HUDEP-2 (cell line): ENCODE measurements at regions not wholly inside any gene's neighbourhood (a gene's known extent, or its start where the extent isn't known, plus 50 kb on each side); places are given as distances from the start of the nearest gene placed in this dataset.

Experiments used
- DNase-seq, 76 experiments: peaks; one replicate each; lab custom pipeline; 2025; ENCODE audit not compliant: unreplicated experiment in 76 of 76; lab: John Stamatoyannopoulos, UW

DNA sequence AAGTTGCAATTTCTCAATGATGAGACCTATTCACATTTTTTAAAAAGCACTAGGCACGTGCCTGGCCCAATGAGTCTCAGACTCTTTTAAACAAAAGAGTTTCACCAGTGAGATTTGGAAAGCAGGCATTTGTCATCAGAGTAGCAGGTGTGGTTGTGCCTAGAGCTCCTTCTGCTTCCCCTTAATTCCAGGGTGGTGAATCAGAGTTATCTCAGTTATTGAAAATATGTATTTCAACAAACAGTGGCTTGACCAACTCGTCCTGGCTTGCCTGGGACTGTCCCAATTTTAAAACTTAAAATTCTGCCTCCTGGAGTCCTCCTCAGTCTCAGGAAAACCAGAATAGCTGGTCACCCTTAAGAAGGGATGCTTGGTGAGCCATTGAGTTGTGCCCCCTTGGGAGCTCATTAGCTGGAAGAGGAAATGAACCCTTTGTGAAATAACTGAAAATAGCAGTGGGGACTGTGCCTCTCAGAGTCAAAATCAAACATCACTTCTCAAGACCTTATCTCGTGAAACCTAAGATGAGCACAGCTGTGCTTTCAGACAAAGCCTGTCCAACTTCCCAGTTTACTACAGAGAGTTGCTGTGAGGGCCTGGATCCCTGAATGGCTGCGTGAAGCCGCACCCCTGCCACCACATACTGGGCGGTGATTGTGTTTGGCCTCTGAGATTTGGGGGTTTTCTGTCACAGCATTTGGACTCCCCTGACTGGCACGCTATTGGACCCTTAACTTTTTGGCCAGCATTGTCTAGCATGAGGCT, 116.3 kb downstream of the ANKRD60 start:
- no peak for DNase-seq

DNA sequence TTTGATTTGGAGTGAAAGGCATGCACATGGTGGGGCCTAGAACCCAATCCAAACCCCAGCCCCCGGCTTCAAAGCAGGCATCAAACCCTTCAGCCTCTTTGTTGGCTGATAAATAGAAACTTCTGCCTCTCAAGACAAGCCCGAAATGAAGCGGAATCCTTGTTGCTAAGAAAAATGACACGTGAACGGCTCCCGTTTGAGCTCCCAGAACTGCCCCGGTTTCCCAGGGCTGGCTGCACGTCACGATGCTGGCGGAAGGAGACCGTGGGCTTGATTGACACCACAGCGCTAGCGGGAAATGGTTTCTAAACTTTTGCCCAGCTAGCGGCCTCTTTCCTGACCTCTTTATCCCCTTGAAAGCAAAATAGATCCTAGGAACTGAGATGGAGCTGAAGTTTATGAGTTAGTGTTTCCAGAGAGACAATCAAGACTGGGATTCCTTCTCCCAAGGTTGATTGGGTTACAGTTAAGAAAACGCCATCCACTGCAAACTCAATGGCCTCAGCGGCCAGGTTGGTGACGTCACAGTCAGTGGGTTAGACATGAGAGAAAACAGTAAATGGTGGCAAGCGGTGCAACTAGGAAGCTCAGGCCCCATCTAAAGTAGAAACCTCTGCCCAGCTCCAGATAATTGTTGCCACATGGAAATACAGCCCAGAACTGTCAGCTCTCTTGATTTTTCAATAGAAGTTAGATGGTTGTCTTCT, 117.0 kb downstream of the ANKRD60 start:
- DNase-seq: no peak

DNA sequence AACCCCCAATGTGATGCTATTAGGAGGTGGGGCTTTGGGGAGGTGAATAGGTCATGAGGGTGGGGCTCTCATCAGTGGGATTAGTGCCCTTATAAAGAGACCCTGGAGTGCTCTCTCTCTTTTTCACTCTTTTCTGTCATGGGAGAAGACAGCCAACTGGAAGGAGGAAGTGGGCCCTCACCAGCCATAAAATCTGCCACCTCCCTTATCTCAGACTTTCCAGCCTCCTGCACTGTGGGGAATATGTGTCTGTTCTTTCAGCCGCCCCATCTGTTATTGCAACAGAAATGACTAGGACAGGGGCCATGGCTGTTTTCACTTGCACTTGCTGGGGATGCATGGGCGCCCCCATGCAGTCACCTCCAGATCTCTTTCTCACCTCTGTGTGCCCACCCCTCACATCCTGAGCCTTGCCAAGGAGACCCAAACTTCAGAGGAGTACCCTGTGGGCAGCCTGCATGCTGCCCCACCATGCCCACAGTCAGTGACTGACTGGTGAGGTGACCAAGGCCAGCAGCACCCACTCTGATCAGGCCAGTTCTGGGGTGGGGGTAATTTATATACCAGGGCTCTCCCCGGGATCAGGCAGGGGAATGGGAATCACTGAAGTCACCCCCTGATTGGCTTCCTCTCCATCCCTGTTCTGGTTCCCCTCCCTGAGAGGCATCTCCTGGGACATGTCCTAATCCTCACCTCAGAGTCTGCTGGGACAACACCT, 118.4 kb downstream of the ANKRD60 start:
- DNase-seq: no peak

DNA sequence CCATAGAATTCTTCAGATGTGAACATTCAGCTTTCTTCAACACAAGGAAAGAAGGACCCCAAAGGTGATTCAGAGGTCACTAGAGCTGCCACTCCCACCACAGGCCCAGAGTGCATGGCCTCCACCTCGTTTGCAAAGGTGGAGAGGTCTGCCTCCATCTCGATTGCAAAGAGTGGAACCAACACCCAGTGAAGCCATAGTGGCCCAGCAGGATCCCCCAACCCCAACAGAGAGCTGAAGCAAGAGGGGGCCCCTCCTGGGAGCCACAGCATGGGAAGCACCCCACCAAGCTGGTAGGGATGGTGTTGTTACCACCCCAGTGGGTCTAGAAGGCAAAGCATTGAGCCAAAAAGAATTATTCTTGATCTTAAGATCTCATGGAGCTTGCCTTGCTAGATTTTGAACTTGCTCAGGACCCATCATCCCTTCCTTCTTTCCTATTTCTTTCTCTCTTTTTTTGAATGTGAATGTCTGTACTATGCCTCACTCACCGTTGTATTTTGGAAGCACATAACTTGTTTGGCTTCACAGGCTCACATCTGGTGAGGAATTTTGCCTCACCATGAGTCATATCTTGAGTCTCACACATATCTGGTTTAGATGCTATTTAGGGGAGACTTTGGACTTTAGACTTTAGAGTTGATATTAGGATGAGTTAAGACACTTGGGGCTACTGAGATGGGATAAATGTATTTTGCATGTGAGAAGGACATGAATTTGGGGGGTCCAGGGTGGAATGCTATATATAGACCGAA, 119.2 kb downstream of the ANKRD60 start:
- DNase-seq: no peak

DNA sequence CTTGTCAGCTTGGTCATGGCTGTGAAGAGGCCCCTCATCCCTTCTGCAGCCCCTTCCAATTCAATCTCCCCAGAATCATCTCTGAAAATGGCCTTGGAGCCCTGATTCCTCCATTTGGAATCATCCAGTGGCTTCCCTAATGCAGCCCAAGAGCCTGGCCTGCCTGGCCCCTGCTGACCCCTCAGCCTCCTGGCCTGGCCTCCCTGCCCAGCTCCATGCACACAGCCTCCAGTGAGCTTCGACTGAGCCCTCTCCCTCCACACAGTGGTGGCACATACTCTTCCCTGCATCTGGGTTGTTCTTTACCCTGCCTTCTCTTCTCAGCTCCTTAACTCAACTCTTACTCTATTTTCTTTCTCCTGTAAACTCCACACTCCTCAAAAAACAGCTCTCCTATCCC, 120.9 kb downstream of the ANKRD60 start:
- no peak for DNase-seq

DNA sequence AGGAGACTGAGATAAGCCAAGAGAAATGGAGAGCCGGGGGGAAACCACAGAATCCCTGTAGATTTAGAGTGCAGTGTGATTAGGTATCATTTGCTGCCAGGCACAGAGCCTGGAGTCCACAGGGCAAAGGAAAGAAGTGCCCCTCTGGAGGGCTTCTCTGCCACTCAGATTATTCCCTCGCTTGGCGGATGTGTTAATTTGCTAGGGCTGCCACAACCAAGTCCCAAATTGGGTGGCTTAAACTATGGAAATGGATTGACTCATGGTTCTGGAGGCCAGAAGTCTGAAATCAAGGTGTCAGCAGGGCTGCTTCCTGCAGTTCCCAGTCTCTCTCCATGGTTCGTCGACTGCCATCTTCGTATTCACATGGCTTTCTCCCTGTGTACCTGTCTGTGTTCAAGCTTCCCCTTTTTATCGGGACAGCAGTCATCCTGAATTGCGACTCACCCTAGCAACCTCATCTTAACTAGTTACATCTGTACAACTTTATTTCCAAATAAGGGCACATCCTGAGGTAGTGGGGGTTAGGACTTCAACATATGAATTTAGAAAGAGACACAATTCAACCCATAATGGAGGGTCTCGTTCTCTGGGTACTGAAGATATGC, 122.2 kb downstream of the ANKRD60 start:
- DNase-seq: no peak

DNA sequence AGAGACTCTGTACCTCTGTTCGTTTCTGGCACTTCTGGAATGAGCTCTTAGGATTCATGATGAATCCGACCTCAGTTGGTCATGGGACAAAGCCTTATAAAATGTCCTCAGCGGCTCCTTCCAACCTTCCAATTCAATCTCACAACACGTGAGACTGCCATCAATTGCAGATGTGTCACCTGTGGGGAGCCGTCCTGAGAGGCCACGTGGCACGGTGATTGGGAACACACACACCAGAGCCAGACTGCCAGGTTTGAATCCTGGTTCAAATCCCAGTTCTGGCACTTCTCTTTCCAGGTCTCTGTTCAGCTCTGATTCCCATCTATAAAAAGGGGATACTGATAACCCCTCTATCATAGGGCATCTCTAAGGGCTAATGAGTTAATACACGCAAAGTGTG, 124.5 kb downstream of the ANKRD60 start:
- no peak for DNase-seq

DNA sequence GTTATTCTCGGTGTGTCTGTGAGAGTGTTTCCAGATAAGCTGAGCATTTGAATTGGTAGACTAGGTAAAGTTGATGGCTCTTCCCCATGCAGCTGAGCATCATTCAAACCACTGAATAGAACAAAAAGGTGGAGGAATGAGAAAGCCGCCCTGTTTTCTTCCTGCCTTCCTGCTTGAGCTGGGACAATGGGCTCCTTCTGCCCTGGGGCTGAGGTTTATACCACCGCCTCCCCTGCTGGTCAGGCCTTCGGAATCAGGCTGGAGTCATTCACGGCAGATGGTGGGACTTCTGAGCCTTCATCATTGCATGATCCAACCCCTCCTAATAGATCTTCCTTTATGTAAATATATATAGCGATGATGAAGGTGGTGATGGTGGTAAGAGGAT, 124.9 kb downstream of the ANKRD60 start:
- DNase-seq: no peak

DNA sequence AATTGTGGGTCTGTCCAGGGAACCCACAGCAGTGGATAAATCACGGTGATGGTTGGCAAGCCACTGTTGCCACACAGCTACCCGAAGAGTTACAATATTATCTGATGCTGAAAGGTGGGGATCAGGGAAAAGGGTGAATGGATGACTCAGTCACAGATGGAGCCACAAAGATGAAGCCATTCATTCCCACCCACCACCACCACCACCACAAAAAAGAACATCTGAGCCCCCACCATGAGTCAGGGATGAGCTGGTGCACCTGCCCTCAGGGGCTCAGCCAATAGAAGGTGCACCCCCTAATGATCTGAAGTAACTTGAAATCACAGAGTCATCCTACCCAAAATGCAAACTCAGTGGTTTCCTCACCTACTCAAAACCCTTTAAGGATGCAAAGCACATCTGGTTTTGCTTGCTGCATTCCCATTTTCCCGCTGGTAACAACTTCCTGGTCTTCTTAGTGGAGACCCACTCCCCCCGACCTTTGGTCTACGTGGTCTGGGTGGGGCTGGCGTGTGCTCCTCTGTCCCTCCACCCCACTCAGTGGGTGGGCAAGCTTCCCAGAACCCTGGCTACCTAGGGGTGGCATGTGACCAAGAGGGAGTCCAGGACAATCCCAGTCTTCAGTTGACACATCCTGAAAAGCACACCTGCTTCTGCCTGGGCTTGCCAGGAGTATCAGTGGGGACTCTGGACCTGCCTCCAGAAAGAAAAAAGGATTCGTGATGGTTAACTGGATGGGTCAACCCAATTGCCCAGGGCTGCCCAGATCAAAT, 125.5 kb downstream of the ANKRD60 start:
- DNase-seq: no peak

DNA sequence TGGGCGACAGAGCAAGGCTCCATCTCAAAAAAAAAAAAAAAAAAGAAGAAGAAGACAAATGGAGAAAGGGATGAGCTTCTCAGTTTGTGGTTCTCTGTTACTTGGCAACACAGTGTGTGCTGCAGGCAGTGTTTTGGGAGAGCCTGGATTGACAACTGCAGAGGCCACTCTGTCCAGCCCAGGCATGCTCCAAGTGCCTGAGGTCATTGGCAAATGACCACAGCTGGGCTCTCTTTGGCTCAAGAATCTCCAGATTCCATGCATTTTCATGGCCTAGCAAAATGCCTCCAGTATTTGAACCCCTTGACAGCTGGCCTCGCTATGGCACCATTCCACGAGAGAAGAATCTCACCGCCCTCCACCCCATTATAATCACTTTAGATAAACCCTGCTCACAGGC, 126.2 kb downstream of the ANKRD60 start:
- no peak for DNase-seq

DNA sequence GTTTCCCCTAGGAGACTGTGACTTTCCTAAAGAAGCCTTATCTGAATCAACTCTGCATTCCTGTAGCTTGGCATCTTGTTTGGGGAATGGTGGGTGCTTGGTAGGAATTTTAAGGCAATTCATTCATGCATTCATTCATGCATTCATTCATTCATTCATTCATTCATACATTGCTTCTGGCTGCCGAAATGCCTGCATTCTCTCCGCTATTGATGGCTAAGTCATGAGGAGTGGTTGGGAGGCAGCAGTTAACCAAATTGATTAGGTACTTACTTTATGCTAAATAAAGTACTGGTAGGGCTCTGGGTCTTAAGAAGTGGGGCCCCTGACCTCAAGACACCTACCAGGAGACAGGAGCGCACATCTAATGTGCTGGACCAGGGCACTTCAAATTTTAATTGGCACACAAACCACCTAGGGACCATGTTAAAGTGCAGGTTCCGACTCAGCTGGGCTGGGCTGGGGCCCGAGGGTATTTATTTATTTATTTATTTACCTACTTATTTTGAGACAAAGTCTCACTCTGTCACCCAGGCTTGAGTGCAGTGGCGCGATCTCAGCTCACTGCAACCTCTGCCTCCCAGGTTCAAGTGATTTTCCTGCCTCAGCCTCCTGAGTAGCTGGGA, 127.6 kb downstream of the ANKRD60 start:
- no peak for DNase-seq

DNA sequence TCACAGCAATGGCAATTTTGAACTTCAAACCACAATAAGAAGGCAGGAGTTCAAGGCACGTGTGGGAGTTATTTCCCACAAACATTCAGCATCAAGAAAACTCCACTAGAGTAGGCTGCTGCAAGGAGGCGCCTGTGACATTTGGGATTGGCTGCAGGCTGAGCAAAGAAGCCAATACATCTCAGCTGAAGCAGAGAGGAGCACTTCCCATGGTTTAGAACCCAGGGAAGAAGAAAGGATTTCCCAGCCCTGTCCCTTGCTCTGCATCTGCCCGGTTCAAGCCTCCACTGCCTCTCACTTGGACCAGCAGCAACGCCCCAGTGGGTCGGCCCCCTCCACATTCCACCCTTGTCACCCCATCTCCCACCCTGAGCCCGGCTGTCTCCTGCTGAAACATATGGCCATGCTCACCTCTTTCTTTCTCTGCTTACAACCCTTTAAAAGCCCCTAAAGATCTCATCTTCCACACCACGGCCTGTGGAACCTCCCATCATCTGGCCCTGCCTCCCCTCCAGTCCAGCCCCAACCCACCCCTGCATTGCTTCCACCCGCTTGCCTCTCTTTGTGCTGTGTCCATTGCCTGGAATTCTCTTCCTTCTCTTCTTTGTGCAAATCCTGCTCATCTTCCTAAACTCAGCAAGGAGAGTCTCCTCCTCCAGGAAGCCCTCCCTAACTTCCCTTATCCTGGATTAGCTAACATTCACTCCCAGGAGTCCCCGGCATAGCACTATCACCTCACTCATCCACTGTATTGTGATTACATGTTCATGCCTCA, 128.3 kb downstream of the ANKRD60 start:
- no peak for DNase-seq

DNA sequence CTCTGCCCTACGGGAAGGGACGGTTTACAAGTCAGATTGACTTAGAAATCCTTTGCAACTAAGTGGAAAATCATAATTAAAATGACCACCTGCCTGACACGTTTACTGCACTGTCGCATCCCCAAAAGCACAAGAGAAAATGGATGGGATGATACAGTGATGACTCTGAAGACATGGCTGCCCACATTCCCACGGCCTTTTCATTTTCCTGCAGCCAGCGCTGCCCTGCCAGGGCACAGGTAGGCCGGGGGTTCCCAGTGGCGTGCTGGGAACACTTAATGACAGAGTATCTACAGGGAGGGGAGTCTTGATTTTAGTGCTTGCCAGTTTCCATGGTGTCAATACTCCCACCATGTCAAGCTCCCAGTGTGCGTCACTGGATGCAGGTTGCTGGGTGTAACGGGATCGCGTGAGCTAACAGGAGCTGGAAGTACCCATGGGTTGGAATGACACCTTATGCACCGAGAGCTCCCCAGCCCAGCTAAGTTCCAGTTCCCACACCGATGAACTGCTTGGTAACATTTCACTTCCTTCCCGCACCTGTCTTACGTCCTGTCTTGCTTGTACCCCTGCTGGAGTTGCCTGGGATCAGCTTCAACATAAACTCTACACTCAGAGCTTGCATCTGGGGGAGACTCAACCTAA, 129.0 kb downstream of the ANKRD60 start:
- no peak for DNase-seq

DNA sequence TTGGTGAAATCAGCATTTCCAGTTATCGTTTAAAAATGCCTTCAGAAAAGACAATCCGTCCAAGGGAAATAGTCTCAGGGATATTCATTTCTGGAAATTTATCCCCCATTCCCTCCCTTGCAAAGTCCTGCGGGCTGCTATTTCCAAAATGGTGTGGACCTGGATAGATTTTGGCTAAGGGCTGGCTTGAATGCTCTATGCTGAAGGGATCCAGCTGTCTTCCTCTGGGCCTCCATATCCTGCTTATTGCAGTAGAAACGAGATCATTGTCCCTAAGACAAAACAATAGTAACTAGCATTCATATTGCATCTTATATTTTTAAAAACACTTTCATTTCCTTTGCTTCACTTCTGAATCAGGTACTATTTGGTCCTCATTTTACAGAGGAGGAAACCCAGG, 129.9 kb downstream of the ANKRD60 start:
- DNase-seq: no peak

DNA sequence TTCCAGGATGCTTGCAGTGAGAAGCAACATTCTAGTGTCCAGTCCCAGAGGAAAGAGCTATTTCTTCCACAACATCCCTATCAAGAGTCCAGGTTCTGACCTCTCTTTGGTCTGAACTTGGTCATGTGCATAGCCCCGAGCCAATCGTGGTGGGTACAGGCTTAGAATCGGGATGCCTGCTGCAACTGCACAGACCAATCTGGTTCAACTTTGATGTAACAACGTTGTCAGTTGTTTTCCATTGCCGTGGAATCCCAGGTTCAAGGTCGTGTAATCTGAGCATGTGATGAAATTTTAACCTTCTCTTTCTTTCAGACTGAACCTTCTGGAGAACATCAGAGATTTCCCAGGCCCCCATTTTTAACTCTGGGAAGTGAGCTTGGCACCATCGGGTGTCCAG, 130.5 kb downstream of the ANKRD60 start:
- no peak for DNase-seq

DNA sequence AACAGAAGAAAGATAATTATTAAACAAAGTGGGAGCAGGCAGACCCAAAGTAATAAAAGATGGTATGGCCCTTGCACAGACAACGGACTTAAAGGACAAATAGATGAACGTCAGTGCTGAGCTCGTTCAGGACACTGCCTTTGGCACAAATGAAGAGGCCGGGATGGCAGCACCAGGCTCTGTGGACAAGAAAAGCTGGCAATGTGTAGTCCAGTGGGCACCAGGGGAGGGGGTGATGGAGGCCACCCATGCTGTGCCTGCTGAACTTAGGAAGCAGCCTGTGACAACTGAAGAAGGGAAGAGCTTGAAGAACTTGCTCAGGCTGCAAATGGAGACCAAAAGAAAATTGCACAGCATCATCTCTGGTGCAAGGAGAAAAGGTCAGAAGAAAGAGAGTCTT, 131.0 kb downstream of the ANKRD60 start:
- DNase-seq: no peak

DNA sequence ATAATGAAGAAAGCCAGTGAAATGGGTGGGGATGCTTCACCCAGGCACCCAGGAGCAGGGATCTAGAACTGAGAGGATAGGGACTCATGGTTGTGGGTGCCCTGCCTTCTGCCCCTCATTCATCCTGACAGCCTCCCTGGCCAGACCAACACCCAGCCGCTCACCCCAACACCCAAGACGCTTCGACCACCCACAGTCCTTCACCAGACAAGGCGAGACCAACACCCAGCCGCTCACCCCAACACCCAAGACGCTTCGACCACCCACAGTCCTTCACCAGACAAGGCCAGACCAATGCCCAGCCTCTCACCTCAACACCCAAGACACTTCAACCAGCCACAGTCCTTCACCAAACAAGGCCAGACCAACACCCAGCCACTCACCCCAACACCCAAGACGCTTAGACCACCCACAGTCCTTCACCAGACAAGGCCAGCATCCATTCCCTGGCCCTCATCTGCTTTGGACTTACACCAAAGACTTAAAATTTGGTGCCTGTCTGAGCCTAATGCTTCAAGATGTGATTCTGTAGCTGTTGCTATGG, 131.5 kb downstream of the ANKRD60 start:
- no peak for DNase-seq

DNA sequence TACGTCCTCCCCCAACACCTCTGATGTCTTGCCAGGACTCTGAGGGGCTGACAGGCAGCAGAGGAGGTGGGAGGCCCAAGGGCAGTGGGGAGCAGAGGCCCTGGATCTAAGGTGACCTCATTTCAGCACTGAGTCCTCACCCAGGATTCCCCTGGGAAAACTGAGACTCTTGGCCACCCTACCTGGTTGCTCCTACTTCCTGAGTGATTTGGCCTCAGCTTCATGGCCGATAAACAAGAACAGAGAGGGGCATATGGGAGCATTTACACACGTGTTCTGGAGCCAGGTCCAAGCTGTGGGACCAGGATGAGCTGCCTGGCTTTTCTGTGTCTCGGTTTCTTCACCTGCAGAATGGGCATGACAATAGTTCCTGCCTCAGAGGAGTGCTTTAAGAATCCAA, 133.8 kb downstream of the ANKRD60 start:
- DNase-seq: no peak
